ENCODE measurements at regions not wholly inside any gene's neighbourhood (a gene's known extent, or its start where the extent isn't known, plus 50 kb on each side); places are given as distances from the start of the nearest gene placed in this dataset.

DNA sequence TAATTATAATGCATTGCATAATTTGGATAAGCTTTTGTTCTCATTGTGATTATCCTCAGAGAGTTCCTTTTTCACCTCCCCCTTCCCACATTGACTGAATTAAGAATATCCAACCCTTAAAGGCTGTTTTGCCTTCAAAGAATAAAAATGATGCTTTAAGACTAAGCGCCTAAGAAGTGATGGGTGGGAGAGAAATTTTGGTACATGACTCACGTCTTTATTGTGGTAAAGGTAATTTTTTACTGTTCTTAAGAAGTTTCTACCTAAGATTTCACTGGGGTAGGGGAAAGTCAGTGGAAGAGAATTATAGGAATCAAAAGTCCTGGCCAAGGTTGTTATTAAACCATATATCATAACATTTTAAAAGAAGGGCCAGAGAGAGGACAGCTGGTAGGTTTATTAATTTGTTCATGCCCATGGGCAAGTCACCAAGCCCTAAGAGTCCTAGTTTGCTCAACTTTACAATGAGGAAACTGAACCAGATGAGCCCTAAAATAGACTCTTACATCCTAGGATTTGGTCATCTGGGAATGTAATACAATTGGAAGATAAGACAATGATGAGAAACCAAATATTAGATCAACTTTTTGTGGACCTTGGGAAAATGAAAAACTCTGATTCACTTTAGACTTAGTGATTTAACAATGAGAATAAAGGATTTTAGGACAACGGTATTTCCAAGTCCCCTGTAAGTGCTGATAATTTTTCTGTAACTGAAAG, 101.1 kb upstream of the RASGRP1 start:
- no peaks in the 10 kb centered on the region for H3K27me3 ChIP-seq (ENCODE audit: low read length)
- peak overlapping the region; percentile 24; the same call in 1 of the 2 replicates for H2AFZ ChIP-seq (ENCODE audit: low read length)
- DNase-seq: no peak
- no peaks in the 10 kb centered on the region for H3K79me2 ChIP-seq (ENCODE audit: low read length)
- H3K4me3 ChIP-seq (ENCODE audit: low read length): no peak overlapping the region
- peaks cover 66% of the 10 kb centered on the region for H3K4me1 ChIP-seq (ENCODE audit: low read length)
- H4K20me1 ChIP-seq (ENCODE audit: insufficient read depth, low read depth, low read length): no peaks in the 10 kb centered on the region
- H3K36me3 ChIP-seq (ENCODE audit: insufficient read depth, low read length): no peaks in the 10 kb centered on the region
- H3K9me2 ChIP-seq (replicated peaks; ENCODE audit: insufficient read depth, low read length): no peaks in the 10 kb centered on the region
- peak overlapping the region; percentile 56 for H3K27ac ChIP-seq (ENCODE audit: low read length)
- H3K9ac ChIP-seq (ENCODE audit: low read length): peak overlapping the region; percentile 23; the same call in 1 of the 2 replicates
- peak overlapping the region; percentile 56 for H3K4me2 ChIP-seq (ENCODE audit: low read depth, low read length, poor library complexity, severe bottlenecking)
- no peaks in the 10 kb centered on the region for H3K9me3 ChIP-seq (ENCODE audit: low read length)

DNA sequence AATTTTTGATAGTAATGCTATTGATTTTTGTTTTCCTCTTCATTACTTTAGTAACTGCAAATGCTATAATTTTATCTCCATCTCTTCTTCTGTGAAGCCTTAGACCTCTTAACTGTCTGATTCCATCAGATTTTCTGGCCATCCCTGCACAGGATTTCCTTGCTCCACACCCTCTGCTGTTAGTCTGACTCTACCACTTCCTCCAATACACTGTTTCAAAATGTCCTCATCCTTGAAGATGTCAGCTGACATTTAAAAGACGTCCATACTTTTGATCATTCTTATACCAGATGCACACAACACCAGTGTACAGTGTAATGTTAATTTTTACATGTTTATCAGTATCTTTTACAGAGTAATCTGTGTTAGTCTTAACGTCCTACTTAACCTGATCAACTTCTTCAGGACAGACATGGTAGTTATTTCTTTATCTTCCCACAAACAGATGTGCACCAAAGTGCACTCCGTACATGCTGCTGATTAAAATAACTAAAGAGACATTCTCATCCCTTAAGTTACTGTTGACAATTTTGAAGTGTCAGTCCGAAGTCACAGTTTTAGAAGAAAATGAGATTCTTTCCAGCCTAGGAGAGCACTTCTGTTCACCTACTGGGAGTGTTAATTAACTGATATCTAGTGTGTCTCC, 102.4 kb upstream of the RASGRP1 start:
- no peaks in the 10 kb centered on the region for H3K9me3 ChIP-seq (ENCODE audit: low read length)
- H2AFZ ChIP-seq (ENCODE audit: low read length): no peak overlapping the region
- DNase-seq: no peak
- no peaks in the 10 kb centered on the region for H3K36me3 ChIP-seq (ENCODE audit: insufficient read depth, low read length)
- H3K4me1 ChIP-seq (ENCODE audit: low read length): peaks cover 78% of the 10 kb centered on the region
- no peak overlapping the region for H3K4me2 ChIP-seq (ENCODE audit: low read depth, low read length, poor library complexity, severe bottlenecking)
- H3K27me3 ChIP-seq (ENCODE audit: low read length): no peaks in the 10 kb centered on the region
- no peaks in the 10 kb centered on the region for H3K9me2 ChIP-seq (replicated peaks; ENCODE audit: insufficient read depth, low read length)
- peak overlapping the region; percentile 36; the same call in 1 of the 2 replicates for H3K27ac ChIP-seq (ENCODE audit: low read length)
- no peaks in the 10 kb centered on the region for H3K79me2 ChIP-seq (ENCODE audit: low read length)
- no peaks in the 10 kb centered on the region for H4K20me1 ChIP-seq (ENCODE audit: insufficient read depth, low read depth, low read length)
- no peak overlapping the region for H3K4me3 ChIP-seq (ENCODE audit: low read length)
- H3K9ac ChIP-seq (ENCODE audit: low read length): no peak overlapping the region

DNA sequence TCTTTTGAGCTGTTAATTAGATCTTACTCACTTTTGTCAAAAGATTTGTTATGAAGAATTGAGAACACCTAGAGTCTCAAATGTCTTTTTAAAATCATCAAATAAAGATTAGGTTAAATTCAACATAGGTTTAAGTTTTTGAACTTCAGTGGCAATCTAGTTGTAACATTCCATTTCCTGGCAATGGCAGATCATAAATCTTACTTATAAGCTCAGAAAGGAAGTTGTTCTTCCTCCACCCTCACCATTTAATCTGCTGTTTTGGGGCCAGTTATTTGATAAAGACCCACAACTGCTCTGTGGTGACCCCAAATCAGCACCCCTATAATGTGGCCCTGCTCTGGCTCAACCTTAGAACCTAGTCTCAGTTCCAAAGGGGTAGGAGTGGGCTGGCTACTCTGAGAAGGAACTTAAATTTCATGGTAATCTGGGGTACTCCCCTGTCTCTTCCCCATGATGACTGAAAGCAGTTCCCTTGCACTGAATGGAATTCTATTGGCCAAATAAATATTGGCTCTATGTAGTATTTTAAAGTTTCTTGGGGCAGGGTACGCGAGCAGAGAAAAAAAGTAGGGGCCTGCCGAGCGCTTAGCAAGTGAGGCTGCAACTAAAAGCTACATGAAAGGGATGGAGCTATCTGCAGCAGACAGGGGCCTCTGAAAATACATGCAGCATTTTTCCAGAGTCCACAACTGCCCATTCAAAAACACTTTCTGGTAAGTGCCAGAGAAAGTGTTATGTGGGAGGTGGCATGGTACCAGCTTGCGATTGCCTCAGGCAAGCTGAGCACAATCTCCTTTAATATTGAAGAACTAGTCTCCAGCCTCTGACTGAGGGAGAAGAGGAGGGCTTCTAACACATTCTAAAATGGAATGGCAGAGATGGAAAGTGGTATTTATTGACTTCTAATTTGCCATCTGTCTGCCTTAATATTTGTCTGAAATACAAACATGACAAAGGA, 103.6 kb upstream of the RASGRP1 start:
- no peaks in the 10 kb centered on the region for H3K36me3 ChIP-seq (ENCODE audit: insufficient read depth, low read length)
- H2AFZ ChIP-seq (ENCODE audit: low read length): peak overlapping the region; percentile 19; the same call in 1 of the 2 replicates
- no peaks in the 10 kb centered on the region for H3K79me2 ChIP-seq (ENCODE audit: low read length)
- H3K4me1 ChIP-seq (ENCODE audit: low read length): peaks cover 81% of the 10 kb centered on the region
- H3K4me2 ChIP-seq (ENCODE audit: low read depth, low read length, poor library complexity, severe bottlenecking): no peak overlapping the region
- DNase-seq: no peak
- peak overlapping the region; percentile 36 for H3K27ac ChIP-seq (ENCODE audit: low read length)
- H3K9ac ChIP-seq (ENCODE audit: low read length): no peak overlapping the region
- H3K9me3 ChIP-seq (ENCODE audit: low read length): no peaks in the 10 kb centered on the region
- no peaks in the 10 kb centered on the region for H4K20me1 ChIP-seq (ENCODE audit: insufficient read depth, low read depth, low read length)
- no peaks in the 10 kb centered on the region for H3K27me3 ChIP-seq (ENCODE audit: low read length)
- H3K4me3 ChIP-seq (ENCODE audit: low read length): no peak overlapping the region
- H3K9me2 ChIP-seq (replicated peaks; ENCODE audit: insufficient read depth, low read length): no peaks in the 10 kb centered on the region

DNA sequence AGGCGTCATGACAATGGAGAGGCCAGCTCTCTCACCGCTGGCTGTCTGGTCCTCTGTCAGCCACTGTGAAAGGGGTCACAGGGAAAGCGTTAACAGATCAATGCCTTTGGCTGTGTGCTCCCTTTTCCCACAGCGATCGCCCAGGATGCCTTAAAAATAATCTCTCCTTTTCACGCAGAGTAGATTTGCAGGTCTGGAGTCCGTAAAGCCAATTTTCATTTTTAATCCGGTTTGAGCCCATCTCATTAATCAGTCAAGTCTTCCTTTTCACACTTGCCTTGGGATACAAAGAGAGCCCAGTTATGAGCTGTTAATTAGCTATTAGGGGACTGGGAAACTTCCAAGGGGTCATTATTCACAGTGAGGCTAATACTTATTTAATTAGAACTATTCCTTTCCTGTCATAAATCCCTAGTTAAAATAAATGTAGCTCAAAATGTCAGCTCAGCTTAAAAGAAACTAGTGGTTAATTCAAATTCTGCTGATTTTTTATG, 104.3 kb upstream of the RASGRP1 start:
- no peaks in the 10 kb centered on the region for H3K9me2 ChIP-seq (replicated peaks; ENCODE audit: insufficient read depth, low read length)
- peaks cover 87% of the 10 kb centered on the region for H3K4me1 ChIP-seq (ENCODE audit: low read length)
- H3K4me3 ChIP-seq (ENCODE audit: low read length): no peak overlapping the region
- H3K79me2 ChIP-seq (ENCODE audit: low read length): no peaks in the 10 kb centered on the region
- no peak overlapping the region for H2AFZ ChIP-seq (ENCODE audit: low read length)
- no peak for DNase-seq
- H3K36me3 ChIP-seq (ENCODE audit: insufficient read depth, low read length): no peaks in the 10 kb centered on the region
- peak overlapping the region; percentile 36 for H3K27ac ChIP-seq (ENCODE audit: low read length)
- H3K9ac ChIP-seq (ENCODE audit: low read length): no peak overlapping the region
- no peaks in the 10 kb centered on the region for H4K20me1 ChIP-seq (ENCODE audit: insufficient read depth, low read depth, low read length)
- H3K4me2 ChIP-seq (ENCODE audit: low read depth, low read length, poor library complexity, severe bottlenecking): no peak overlapping the region
- no peaks in the 10 kb centered on the region for H3K9me3 ChIP-seq (ENCODE audit: low read length)
- H3K27me3 ChIP-seq (ENCODE audit: low read length): no peaks in the 10 kb centered on the region

DNA sequence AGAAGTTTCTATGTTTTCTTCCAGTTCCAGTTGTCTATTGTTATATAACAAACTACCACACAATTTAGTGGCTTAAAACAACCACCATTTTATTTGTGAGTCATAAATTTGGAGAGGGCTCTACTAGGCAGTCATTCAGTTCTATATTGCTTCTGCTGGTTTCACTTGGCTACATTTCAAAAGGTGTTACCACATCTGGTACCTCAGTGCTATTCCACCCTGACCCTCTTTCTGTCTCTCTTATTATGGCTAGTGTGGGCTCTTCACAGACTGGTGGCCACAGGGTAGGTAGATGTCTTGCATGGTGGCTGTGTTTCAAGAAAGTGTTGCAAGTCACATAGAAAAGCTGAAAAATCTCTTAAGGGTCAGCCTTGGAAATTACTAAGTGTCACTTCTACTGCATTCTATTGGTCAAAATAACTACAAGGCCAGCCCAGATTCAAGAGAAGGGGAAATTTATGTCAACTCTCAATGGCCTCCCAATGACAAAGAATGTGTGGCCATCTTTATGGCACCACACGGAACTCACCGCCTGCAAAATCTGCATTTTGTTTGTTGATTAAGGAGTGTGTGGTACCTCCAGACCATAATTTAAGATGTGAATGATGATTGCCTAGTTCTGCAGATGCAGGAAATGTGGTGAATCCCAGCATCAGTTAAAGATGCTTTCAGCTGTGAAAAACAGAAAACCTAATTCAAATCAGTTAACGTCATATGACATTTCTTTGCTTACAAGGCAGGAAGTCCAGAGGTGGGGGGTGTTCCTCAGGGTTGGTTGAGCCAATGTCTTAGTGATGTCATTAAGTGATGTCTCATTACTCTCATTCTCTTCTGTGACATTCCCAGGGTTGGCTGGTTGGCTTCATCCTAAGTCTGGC, 105.8 kb upstream of the RASGRP1 start:
- peak overlapping the region; percentile 71 for H3K9ac ChIP-seq (ENCODE audit: low read length)
- H3K36me3 ChIP-seq (ENCODE audit: insufficient read depth, low read length): no peaks in the 10 kb centered on the region
- H3K27me3 ChIP-seq (ENCODE audit: low read length): no peaks in the 10 kb centered on the region
- H3K9me2 ChIP-seq (replicated peaks; ENCODE audit: insufficient read depth, low read length): no peaks in the 10 kb centered on the region
- peak overlapping the region; percentile 68 for H3K4me2 ChIP-seq (ENCODE audit: low read depth, low read length, poor library complexity, severe bottlenecking)
- no peaks in the 10 kb centered on the region for H3K9me3 ChIP-seq (ENCODE audit: low read length)
- DNase-seq: peak; percentile 88
- H3K79me2 ChIP-seq (ENCODE audit: low read length): no peaks in the 10 kb centered on the region
- peaks cover 87% of the 10 kb centered on the region for H3K4me1 ChIP-seq (ENCODE audit: low read length)
- no peak overlapping the region for H2AFZ ChIP-seq (ENCODE audit: low read length)
- peak overlapping the region; percentile 98 for H3K27ac ChIP-seq (ENCODE audit: low read length)
- H3K4me3 ChIP-seq (ENCODE audit: low read length): peak overlapping the region; percentile 38; the same call in 1 of the 2 replicates
- no peaks in the 10 kb centered on the region for H4K20me1 ChIP-seq (ENCODE audit: insufficient read depth, low read depth, low read length)

DNA sequence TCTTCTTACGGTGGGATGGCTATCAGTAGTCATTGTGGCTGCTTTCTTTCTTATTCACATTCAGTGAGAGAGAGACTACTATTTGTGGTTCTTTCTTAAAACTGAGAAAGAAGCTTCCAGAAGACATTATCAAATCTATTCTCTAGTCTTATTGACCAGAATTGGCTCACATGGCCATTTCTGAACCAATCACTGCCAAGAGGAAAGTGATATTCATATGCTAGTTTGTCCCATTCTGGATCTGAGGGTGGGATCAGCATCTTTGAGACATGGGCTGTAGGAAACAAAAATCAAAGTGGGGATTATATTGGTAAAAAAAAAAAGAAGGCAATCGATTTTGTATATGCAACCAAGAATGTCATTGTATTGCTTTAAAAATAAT, 106.4 kb upstream of the RASGRP1 start:
- Histone ChIP-seq H3K27me3 (ENCODE audit: low read length) (no peaks in the 10 kb centered on the region), H4K20me1 (ENCODE audit: insufficient read depth, low read depth, low read length) (no peaks in the 10 kb centered on the region), H3K4me3 (ENCODE audit: low read length) (peak overlapping the region; percentile 38; the same call in 1 of the 2 replicates), H3K9me2 (replicated peaks; ENCODE audit: insufficient read depth, low read length) (no peaks in the 10 kb centered on the region), H3K79me2 (ENCODE audit: low read length) (no peaks in the 10 kb centered on the region), H3K9me3 (ENCODE audit: low read length) (no peaks in the 10 kb centered on the region), H3K9ac (ENCODE audit: low read length) (peak overlapping the region; percentile 71), H3K36me3 (ENCODE audit: insufficient read depth, low read length) (no peaks in the 10 kb centered on the region), H3K4me1 (ENCODE audit: low read length) (peaks cover 87% of the 10 kb centered on the region), H3K4me2 (ENCODE audit: low read depth, low read length, poor library complexity, severe bottlenecking) (peak overlapping the region; percentile 68), H2AFZ (ENCODE audit: low read length) (no peak overlapping the region), H3K27ac (ENCODE audit: low read length) (peak overlapping the region; percentile 98)
- DNase-seq: no peak

DNA sequence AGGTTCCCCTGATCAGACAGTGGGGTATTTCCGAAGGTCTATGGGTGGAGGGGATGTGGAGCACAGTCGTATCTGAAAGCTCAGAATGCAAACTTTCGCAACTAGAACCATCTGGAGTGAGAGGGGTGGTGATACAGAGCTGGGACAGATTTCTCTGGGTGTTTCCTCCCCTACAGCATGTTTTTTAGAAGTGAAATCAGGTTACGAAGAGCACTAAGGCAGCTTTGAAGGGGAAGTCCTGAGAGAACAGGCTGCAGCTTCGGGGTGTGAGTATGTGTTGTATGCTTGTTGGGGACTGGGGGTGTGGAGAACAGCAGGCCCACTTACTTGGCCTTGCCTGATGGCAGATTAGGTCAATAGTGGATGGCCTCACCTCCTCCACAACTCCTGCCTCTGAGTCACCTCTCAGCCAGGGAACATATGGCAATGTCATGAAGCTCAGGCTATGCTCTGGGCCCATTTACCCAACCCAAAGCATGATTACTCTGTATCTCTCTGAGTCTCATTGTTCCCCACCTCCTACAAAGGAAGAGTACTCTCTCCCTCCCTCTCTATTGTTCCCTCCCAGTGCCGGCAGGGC, 107.2 kb upstream of the RASGRP1 start:
- H3K9me3 ChIP-seq (ENCODE audit: low read length): no peaks in the 10 kb centered on the region
- H3K9ac ChIP-seq (ENCODE audit: low read length): peak overlapping the region; percentile 71
- H3K27me3 ChIP-seq (ENCODE audit: low read length): no peaks in the 10 kb centered on the region
- peak; percentile 76 for DNase-seq
- no peaks in the 10 kb centered on the region for H3K9me2 ChIP-seq (replicated peaks; ENCODE audit: insufficient read depth, low read length)
- peak overlapping the region; percentile 98 for H3K27ac ChIP-seq (ENCODE audit: low read length)
- peak overlapping the region; percentile 68 for H3K4me2 ChIP-seq (ENCODE audit: low read depth, low read length, poor library complexity, severe bottlenecking)
- peaks cover 87% of the 10 kb centered on the region for H3K4me1 ChIP-seq (ENCODE audit: low read length)
- H3K79me2 ChIP-seq (ENCODE audit: low read length): no peaks in the 10 kb centered on the region
- H3K36me3 ChIP-seq (ENCODE audit: insufficient read depth, low read length): no peaks in the 10 kb centered on the region
- H2AFZ ChIP-seq (ENCODE audit: low read length): peak overlapping the region; percentile 32; the same call in 1 of the 2 replicates
- peak overlapping the region; percentile 38 for H3K4me3 ChIP-seq (ENCODE audit: low read length)
- H4K20me1 ChIP-seq (ENCODE audit: insufficient read depth, low read depth, low read length): no peaks in the 10 kb centered on the region

Data from Karpas-422 (cell line).